GM12875 (cell line): ENCODE measurements at regions not wholly inside any gene's neighbourhood (a gene's known extent, or its start where the extent isn't known, plus 50 kb on each side); places are given as distances from the start of the nearest gene placed in this dataset.

Experiments used
- H3K4me3 ChIP-seq: one replicate; pipeline ENCODE4 v1.5.1; 2011; ENCODE audit warnings: low read depth, low read length, control low read depth
- CTCF ChIP-seq: IDR thresholded peaks from 2 replicates; pipeline ENCODE4 v1.5.1; 2011; ENCODE audit warnings: low read depth, mild to moderate bottlenecking, control low read depth, inconsistent platforms, low read length, moderate library complexity, borderline replicate concordance; ENCODE audit not compliant: insufficient read depth

- H3K4me3 ChIP-seq, result no peak overlapping the region
- no peak for TF ChIP-seq CTCF
These were observed 56.2 kb upstream of the IGFBP3 start for GRCh38 chr7:45977256-45977780.

- H3K4me3 ChIP-seq, result no peak overlapping the region
- no peak for TF ChIP-seq CTCF
These were observed 55.4 kb upstream of the IGFBP3 start for GRCh38 chr7:45976485-45976856.

GRCh38 chr7:45975847-45976484 is 54.9 kb upstream of the IGFBP3 start:
- H3K4me3 ChIP-seq, result no peak overlapping the region

GRCh38 chr7:45975367-45975766 is 54.3 kb upstream of the IGFBP3 start:
- TF ChIP-seq CTCF, result no peak
- no peak overlapping the region for H3K4me3 ChIP-seq

More at GRCh38 chr7:45975847-45976484, 54.9 kb upstream of the IGFBP3 start:
- no peak for TF ChIP-seq CTCF

GRCh38 chr7:45974540-45975360 is 53.7 kb upstream of the IGFBP3 start:
- no peak overlapping the region for H3K4me3 ChIP-seq
- TF ChIP-seq CTCF, result no peak

- no peak for TF ChIP-seq CTCF
- H3K4me3 ChIP-seq, result no peak overlapping the region
These were observed 52.9 kb upstream of the IGFBP3 start for GRCh38 chr7:45973725-45974532.
